LNCaP clone FGC (cell line): ENCODE measurements at regions not wholly inside any gene's neighbourhood (a gene's known extent, or its start where the extent isn't known, plus 50 kb on each side); places are given as distances from the start of the nearest gene placed in this dataset.

Source experiments
- DNase-seq: peaks from one replicate; pipeline ENCODE4 v3.0.0-alpha.2; 2011; ENCODE audit warnings: low read depth
- H3K4me3 ChIP-seq: 2 replicates; pipeline ENCODE4 v1.5.1; 2011; ENCODE audit warnings: mild to moderate bottlenecking, low read depth, low read length, control low read depth
- TF ChIP-seq, protein P1 (sequence below): IDR thresholded peaks from 2 replicates; pipeline ENCODE4 v1.5.1; 2012; ENCODE audit warnings: mild to moderate bottlenecking; ENCODE audit not compliant: control insufficient read depth, insufficient read depth; ENCODE audit errors: extremely low read depth

DNA sequence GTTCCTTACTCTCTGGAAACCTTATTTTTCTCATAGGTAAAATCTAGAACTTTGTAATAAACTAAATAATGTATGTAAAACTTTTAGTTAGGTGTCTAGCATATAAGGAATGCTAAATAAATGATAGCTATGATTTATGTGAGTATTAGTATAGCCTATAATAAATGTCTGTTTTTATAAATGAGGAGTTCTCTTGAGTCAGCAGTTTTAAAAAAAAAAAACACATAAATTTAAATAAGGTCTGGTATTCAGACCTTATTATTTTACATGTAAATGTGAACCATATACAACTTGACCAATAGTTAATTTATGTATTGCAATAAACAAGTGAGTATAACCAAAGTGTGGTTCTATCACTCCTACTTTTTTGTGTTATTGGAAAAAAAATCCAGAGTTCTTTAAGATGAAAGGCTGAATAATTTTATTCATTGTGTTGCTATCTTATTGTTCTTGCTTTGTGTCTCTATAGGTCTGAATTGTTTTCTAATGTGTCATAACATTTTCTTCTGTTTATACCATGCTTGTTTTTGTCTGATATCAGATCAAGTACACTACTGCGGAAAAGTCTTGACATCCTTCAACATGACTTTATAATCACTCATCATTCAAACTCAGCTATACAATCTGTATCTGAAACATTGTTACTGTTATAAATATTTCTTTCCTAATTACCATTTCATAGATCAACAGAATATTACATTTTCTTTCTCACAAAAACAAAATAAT is 115.7 kb downstream of the RASSF9 start:
- TF ChIP-seq, protein P1, sequence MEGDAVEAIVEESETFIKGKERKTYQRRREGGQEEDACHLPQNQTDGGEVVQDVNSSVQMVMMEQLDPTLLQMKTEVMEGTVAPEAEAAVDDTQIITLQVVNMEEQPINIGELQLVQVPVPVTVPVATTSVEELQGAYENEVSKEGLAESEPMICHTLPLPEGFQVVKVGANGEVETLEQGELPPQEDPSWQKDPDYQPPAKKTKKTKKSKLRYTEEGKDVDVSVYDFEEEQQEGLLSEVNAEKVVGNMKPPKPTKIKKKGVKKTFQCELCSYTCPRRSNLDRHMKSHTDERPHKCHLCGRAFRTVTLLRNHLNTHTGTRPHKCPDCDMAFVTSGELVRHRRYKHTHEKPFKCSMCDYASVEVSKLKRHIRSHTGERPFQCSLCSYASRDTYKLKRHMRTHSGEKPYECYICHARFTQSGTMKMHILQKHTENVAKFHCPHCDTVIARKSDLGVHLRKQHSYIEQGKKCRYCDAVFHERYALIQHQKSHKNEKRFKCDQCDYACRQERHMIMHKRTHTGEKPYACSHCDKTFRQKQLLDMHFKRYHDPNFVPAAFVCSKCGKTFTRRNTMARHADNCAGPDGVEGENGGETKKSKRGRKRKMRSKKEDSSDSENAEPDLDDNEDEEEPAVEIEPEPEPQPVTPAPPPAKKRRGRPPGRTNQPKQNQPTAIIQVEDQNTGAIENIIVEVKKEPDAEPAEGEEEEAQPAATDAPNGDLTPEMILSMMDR: no peak
- no peak for DNase-seq
- H3K4me3 ChIP-seq: no peak overlapping the region

GRCh38 chr12:85725991-85726390 is 110.2 kb downstream of the RASSF9 start:
- no peak overlapping the region for H3K4me3 ChIP-seq
- DNase-seq: no peak
- TF ChIP-seq, protein P1: no peak

DNA sequence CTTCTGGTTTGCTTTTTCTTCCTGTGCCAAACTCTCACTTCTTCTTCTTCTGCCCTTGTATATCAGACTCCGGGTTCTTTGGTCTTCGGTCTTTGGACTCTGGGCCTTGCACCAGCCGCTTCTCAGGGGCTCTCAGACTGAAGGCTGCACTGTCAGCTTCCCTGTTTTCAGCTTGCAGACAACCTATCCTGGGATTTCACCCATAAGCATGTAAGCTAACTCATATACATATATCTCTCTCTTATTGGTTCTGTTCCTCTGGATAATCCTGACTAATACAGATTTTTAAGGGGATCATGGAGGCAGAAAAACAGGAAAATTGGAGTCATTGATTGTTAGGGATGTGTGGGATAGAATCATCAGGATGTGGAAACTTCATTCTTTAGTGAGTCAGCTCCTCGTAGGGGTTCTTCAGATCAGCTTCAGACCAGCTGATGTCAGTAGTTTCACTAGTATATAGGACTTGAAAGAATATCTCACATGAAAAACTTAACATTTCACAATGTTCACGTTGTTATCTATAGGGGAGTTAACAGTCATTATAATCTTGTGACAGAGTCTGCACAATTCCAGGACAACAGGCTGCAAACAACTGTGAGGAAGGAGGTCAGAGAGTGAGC is 102.9 kb downstream of the RASSF9 start:
- no peak for DNase-seq

GRCh38 chr12:85733984-85734383 is 102.2 kb downstream of the RASSF9 start:
- no peak overlapping the region for H3K4me3 ChIP-seq
- TF ChIP-seq, protein P1: no peak
- no peak for DNase-seq

More for the DNA sequence above, 102.9 kb downstream of the RASSF9 start:
- TF ChIP-seq, protein P1: no peak
- H3K4me3 ChIP-seq: no peak overlapping the region

DNA sequence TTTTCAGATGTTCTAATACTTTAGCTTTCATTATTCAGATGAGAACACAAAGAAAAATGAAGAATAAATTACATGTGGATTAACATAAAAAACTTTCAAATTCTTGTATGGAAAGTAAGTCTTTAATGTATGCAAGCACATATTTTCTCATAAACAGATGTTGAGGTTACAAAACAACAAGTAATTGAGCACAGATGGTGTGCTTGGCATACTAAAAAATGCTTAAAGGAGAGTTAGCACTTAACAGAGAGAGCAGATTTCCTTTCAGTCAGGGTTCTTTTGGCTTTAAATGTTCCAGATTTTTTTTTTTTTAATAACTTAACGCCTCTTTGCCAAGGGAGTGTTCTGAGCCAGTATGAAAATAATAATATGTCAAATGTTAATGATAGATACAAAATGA is 96.0 kb downstream of the RASSF9 start:
- DNase-seq: no peak
- H3K4me3 ChIP-seq: no peak overlapping the region
- TF ChIP-seq, protein P1: no peak

- H3K4me3 ChIP-seq: no peak overlapping the region
- DNase-seq: no peak
- TF ChIP-seq, protein P1: no peak
These were observed 95.2 kb downstream of the RASSF9 start for GRCh38 chr12:85741046-85741445.

DNA sequence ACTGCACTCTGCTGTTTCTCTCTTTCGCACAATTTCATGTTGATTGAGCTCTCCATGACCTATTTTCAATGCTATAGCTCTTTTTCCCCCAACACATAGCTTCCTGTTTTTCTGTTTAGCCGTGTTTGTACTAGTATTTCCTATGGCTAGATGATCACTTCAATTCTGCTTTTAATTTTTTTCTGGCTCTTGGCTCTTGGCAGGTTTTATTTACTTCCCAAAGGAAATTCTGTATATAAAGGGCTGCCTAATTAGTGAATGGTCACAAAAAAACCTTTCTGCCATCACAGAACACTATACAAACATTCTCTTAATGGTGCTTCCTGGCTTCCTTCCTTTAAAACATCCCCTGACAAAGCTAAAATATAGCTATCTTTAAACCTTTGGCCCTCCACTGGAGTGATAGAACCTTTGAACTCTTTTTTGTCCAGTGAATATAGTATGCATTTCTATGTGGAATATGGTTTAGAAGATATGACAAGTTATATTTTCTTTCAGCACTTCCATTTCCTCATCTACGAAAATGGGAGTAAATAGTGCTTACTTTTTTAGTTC is 88.2 kb downstream of the RASSF9 start:
- H3K4me3 ChIP-seq: no peak overlapping the region
- DNase-seq: no peak

More for the DNA sequence above, 88.2 kb downstream of the RASSF9 start:
- TF ChIP-seq, protein P1: no peak
